HL-60 (cell line): ENCODE measurements at regions not wholly inside any gene's neighbourhood (a gene's known extent, or its start where the extent isn't known, plus 50 kb on each side); places are given as distances from the start of the nearest gene placed in this dataset.

Experiments used
- POLR2AphosphoS5 ChIP-seq: IDR thresholded peaks from 2 replicates; pipeline ENCODE4 v1.6.1; 2012; ENCODE audit warnings: low read depth
- REST ChIP-seq: IDR thresholded peaks from 2 replicates; pipeline ENCODE4 v1.6.1; 2012; ENCODE audit warnings: low read depth; ENCODE audit not compliant: insufficient replicate concordance
- TF ChIP-seq, protein P1 (sequence below): IDR thresholded peaks from one replicate; pipeline ENCODE4 v1.5.1; 2011; ENCODE audit warnings: low read length, control low read depth, inconsistent platforms; ENCODE audit not compliant: insufficient read depth

GRCh38 chr21:21813289-21813688 lies 815.1 kb downstream of the NCAM2 start:
- no peak for TF ChIP-seq POLR2AphosphoS5
- TF ChIP-seq, protein P1, sequence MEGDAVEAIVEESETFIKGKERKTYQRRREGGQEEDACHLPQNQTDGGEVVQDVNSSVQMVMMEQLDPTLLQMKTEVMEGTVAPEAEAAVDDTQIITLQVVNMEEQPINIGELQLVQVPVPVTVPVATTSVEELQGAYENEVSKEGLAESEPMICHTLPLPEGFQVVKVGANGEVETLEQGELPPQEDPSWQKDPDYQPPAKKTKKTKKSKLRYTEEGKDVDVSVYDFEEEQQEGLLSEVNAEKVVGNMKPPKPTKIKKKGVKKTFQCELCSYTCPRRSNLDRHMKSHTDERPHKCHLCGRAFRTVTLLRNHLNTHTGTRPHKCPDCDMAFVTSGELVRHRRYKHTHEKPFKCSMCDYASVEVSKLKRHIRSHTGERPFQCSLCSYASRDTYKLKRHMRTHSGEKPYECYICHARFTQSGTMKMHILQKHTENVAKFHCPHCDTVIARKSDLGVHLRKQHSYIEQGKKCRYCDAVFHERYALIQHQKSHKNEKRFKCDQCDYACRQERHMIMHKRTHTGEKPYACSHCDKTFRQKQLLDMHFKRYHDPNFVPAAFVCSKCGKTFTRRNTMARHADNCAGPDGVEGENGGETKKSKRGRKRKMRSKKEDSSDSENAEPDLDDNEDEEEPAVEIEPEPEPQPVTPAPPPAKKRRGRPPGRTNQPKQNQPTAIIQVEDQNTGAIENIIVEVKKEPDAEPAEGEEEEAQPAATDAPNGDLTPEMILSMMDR = no peak
- TF ChIP-seq REST = no peak
